ENCODE measurements at regions not wholly inside any gene's neighbourhood (a gene's known extent, or its start where the extent isn't known, plus 50 kb on each side); places are given as distances from the start of the nearest gene placed in this dataset.
A peak's percentile ranks its signal among the peaks of the same experiment; 100 is the strongest.

DNA sequence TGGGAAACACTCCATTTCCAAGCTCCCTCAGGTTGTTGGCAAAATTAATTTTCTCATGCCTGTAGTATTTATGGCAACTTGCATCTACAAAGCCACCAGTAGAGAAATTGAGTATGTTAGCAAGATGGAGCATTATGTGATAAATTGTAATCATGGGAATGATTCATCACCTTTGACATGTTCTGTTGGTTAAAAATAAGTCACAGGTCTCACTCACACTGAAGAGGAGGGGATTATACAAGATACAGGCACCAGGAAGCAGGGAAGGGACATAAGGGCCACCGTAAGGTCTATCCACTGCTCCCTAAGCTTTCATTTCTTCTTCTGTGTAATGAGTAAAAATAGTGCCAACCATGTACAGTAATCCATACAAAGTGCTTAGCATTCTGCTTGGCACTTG, 313.0 kb downstream of the GBA3 start:
- no peak for DNase-seq

DNA sequence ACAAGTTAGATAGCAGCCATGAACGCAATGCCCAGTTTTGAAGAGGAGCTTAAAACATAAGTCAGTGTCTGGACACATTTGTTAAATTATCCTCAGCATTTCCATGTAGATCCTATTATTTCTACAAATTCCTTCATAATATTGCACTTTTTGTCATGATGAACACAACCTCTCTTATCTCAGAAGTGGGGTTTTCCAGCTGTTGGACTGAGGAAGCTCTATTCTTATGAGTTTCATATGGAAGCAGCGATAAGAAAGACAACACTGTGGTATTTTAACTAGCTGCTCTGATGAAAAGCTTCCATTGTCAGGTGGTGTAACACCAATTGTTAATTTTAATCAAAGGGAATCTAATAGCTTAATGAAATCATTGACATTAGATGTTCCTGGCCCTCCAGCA, 308.7 kb downstream of the GBA3 start:
- no peak for DNase-seq

DNA sequence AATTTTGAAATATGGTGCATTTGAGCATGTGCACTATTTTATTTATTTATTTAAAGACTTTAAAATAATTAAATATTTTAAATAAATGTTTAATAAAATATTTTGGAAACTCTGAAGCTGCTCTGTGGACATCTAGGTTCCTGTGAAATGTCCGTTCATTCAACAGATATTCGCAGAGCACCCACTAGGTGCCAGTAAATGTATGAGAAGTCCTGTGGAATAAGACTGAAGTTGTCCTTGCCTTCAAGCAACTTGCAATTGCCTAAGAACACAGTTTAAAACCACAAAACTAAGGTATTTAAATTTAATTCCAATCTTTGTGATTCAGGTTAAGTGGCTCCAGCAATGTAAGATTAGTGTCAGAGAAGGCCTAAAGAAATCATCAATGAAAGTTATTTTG, 306.7 kb downstream of the GBA3 start:
- DNase-seq: no peak

- DNase-seq: no peak
These were observed 304.9 kb downstream of the GBA3 start for GRCh38 chr4:22997358-22998224.

DNA sequence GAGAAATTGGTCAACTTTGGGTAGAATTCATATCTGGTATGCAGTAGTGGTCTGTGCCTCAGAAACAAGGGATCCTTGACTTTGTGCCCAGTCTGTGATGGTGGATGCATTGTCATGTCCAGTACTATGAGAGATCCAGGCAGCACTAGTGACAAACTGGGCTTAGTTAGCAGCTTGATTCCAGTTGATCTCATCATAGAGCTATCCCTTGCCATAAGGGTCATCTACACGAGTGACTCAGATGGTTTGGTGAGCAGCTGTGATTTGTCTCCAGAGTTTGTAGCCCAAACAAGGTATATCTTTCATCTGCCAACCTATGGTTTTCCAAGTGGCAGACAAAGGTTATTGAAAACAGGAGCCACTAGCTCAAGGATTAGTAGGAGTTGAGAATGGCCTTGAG, 298.8 kb downstream of the GBA3 start:
- no peak for DNase-seq

- DNase-seq: no peak
These were observed 295.8 kb downstream of the GBA3 start for GRCh38 chr4:22988526-22988925.

DNA sequence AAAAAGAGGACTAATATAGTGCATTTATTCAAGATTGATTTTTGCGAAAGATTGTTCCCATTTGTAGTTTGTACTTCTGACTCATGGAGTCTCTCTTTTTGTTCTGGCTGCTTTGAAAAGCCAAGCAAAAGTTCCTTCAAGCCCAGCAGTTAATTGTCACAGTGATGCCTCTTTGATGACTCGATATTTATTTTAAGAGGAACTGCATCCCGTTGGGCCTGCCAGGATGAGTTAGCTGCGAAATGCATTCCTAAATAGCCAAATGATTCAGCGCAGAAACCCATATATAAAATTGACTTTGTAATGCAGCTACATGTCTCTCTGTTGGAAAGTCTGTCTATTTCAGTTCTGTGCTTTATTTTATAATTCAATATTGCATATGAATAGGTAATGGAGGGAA, 295.1 kb downstream of the GBA3 start:
- no peak for DNase-seq

GRCh38 chr4:22986881-22987280, 294.1 kb downstream of the GBA3 start:
- DNase-seq: no peak

GRCh38 chr4:22986262-22986661, 293.5 kb downstream of the GBA3 start:
- no peak for DNase-seq

DNA sequence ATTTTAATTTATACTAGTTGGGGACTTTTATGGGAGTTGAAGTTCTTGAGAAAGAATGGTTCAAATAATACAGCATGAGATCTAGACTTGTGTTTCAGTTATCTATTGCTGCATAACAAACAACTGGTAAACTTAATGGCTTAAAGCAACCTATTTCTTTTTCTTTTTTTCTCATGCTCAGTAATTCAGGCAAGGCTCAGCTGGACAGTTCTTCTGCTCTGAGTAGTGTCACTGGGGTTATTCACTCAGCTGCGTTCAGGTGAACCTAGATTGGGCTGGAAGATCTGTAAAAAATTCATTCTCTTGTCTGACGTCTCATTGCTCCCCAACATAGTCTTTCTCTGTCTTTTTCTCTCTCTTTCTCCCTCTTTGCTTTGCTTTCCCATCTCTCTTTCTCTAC, 291.7 kb downstream of the GBA3 start:
- no peak for DNase-seq

DNA sequence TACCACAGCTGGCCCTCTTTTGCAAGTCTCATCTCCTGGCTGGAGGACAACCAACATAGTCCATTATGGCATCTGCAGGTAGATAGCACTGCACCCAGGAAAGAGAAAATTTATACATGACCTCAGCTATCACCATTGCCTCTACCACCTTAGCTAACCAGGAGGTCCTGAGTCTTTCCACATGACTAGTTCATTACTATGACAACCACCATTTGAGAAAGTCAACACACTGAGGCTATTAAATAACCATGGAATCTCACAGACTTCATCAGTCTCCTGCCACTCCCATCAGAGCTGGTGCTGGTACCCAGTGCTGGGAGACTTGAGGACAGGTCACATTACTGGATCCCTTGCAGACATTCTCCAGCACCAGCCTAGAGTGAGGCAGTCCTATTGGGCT, 285.9 kb downstream of the GBA3 start:
- no peak for DNase-seq

GRCh38 chr4:22970665-22971064, 277.9 kb downstream of the GBA3 start:
- DNase-seq: no peak

DNA sequence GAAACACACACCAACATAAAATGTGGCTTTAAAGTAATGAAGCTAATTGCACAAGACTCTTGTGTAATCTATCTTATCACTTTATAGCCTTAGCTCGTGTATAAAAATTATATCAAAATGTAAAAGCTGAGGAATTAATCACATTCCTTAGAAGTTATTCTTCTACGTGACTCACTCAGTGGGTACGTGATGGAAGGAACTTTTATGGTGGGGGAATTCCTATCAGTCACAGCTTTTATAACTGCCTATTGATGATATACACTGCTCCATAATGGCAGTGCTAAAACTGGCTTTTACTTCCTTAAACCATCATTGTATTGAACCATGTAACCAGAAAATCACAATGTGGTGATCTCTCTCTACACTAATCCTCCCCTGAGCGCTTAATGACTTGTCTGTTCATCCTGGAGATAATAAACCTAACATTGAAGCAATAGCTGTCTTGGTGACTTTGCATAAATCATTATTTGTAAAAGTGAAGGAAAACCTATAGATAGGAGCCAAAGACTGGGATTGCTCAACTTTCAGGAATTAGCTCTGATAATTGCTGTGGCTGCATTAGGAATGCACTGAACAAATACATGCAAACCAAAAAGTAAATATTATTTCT, 276.7 kb downstream of the GBA3 start:
- no peak for DNase-seq

- DNase-seq: no peak
These were observed 269.6 kb downstream of the GBA3 start for GRCh38 chr4:22962295-22962694.

DNA sequence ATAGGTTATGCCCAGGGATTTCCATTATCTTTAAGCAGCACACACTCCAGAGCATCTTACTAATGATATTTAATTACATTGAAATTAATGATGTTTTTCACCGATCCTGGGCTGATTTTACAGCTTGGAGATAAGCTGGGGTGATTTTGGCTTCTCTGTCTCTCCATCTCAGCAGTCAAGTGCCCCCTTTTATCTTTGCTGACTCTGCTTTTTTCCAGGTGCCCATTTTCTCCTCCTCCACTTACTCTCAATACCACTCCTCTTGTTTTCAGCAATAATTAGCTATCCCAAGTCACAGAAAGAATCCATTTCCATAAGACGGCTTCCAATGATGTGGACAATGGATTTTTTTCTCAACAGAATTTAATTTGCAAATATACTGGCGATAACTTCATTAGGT, 266.7 kb downstream of the GBA3 start:
- DNase-seq: no peak

GRCh38 chr4:22957774-22958309, 265.1 kb downstream of the GBA3 start:
- no peak for DNase-seq

GRCh38 chr4:22949161-22949855, 256.6 kb downstream of the GBA3 start:
- DNase-seq: no peak

DNA sequence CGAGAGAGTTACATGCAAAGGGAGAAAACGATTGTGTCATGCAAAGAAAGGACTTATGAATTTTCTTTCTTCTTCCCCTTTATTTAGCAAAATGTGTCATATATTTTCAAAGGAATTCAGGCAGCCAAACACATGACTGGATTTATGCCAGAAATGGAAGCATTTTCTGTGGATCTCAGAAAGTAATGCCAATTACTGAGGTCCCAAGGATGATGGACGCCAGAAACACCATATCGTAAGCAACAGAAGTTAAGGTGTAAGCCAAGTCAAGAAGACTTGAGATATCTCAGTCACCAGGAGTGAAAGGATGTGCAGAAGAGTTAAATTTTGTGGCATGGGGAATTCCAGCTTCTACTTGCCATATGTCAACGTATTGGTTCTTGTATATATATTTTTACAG, 255.1 kb downstream of the GBA3 start:
- no peak for DNase-seq

GRCh38 chr4:22942920-22943559, 250.3 kb downstream of the GBA3 start:
- DNase-seq: no peak

DNA sequence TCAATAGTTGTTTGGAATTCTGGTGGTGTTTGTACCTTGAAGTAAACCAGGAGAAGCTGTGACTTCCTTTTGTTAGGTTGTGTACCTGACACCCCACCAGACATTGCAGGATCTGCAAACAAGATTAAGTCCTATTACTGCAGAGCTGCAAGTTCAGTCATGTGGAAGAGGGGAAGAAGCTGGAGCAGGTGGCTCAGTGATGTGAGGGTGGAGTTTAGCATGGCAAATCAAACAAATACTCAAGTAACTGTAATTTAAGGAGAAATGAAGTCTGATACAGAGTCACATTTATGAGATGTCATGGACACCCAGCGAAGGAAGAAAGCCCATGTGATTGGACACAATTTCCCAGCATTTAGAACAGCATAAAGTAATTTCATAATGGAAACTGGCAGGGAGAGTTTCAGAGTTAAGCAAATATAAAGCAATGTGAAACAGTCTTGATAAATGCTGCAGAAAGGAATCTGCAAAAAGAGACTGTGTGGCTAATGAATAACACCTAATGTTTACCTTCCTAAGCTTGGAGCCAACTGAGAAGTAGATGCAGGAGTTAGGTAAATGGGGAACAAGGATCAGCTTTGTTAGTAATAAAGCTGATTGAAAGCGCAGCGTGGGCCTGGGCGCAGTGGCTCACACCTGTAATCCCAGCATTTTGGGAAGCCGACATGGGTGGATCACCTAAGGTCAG, 249.1 kb downstream of the GBA3 start:
- DNase-seq: peak; percentile 5

GRCh38 chr4:22932326-22932725, 239.6 kb downstream of the GBA3 start:
- DNase-seq: no peak

GRCh38 chr4:22922426-22922825, 229.7 kb downstream of the GBA3 start:
- no peak for DNase-seq

GRCh38 chr4:22921936-22922335, 229.2 kb downstream of the GBA3 start:
- DNase-seq: no peak

Measured in retina (tissue), 1 donor.